GM23338 (cell line): ENCODE measurements at regions not wholly inside any gene's neighbourhood (a gene's known extent, or its start where the extent isn't known, plus 50 kb on each side); places are given as distances from the start of the nearest gene placed in this dataset.

Source experiments
- POLR2AphosphoS5 ChIP-seq: IDR thresholded peaks from 2 replicates; pipeline ENCODE4 v1.6.1; 2016; ENCODE audit warnings: antibody characterized with exemption, low read depth
- TF ChIP-seq, protein P1 (sequence below), 2 experiments: fragments of 200-600 bp in 1 of 2; sonication (generic) in 1 of 2; conservative IDR thresholded peaks; 2 replicates each; pipeline versions ENCODE4 v1.5.1 to v1.6.1; 2016 to 2017; ENCODE audit warnings: antibody characterized with exemption in 2 of 2, low read depth in 2 of 2, mild to moderate bottlenecking in 2 of 2, moderate library complexity in 1 of 2
- TF ChIP-seq, protein P2 (sequence below): IDR thresholded peaks from one replicate; pipeline ENCODE4 v1.6.1; 2018; ENCODE audit warnings: antibody characterized with exemption; ENCODE audit not compliant: unreplicated experiment

DNA sequence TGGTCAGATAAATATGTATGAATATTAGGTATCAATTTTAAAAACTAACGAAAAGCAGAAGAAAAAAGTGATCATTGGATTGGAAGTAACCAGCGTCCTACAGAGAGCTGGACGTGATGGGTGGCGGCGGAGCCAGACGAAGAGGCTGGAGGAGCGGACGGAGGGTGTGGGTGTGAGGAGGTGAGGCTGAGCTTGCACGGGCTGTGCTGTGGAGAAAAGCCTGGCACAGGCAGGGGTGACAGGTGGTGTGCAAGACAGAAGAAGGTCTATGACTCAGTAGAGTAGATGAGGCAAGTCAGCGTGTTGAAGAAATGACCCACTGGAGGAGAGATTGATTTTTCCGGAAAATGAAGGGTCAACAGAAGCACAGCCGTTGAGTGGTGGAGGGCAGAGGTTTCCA lies 56.4 kb downstream of the FZD10 start:
- TF ChIP-seq, protein P1, sequence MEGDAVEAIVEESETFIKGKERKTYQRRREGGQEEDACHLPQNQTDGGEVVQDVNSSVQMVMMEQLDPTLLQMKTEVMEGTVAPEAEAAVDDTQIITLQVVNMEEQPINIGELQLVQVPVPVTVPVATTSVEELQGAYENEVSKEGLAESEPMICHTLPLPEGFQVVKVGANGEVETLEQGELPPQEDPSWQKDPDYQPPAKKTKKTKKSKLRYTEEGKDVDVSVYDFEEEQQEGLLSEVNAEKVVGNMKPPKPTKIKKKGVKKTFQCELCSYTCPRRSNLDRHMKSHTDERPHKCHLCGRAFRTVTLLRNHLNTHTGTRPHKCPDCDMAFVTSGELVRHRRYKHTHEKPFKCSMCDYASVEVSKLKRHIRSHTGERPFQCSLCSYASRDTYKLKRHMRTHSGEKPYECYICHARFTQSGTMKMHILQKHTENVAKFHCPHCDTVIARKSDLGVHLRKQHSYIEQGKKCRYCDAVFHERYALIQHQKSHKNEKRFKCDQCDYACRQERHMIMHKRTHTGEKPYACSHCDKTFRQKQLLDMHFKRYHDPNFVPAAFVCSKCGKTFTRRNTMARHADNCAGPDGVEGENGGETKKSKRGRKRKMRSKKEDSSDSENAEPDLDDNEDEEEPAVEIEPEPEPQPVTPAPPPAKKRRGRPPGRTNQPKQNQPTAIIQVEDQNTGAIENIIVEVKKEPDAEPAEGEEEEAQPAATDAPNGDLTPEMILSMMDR (conservative IDR thresholded peaks at IDR 0.05; ENCODE audit: low read depth in 2 of 2), result no peak
- TF ChIP-seq, protein P2, sequence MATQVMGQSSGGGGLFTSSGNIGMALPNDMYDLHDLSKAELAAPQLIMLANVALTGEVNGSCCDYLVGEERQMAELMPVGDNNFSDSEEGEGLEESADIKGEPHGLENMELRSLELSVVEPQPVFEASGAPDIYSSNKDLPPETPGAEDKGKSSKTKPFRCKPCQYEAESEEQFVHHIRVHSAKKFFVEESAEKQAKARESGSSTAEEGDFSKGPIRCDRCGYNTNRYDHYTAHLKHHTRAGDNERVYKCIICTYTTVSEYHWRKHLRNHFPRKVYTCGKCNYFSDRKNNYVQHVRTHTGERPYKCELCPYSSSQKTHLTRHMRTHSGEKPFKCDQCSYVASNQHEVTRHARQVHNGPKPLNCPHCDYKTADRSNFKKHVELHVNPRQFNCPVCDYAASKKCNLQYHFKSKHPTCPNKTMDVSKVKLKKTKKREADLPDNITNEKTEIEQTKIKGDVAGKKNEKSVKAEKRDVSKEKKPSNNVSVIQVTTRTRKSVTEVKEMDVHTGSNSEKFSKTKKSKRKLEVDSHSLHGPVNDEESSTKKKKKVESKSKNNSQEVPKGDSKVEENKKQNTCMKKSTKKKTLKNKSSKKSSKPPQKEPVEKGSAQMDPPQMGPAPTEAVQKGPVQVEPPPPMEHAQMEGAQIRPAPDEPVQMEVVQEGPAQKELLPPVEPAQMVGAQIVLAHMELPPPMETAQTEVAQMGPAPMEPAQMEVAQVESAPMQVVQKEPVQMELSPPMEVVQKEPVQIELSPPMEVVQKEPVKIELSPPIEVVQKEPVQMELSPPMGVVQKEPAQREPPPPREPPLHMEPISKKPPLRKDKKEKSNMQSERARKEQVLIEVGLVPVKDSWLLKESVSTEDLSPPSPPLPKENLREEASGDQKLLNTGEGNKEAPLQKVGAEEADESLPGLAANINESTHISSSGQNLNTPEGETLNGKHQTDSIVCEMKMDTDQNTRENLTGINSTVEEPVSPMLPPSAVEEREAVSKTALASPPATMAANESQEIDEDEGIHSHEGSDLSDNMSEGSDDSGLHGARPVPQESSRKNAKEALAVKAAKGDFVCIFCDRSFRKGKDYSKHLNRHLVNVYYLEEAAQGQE, result no peak
- no peak for TF ChIP-seq POLR2AphosphoS5
